Panc1 (cell line): ENCODE measurements at regions not wholly inside any gene's neighbourhood (a gene's known extent, or its start where the extent isn't known, plus 50 kb on each side); places are given as distances from the start of the nearest gene placed in this dataset.
"Not testable (repeated sequence)": the region's sequence is repeated elsewhere in the genome, so short reads cannot be mapped to it uniquely, and the experiment has no call there.

Source experiments
- CTCF ChIP-seq: fragments of 450-650 bp; IDR thresholded peaks from 2 replicates; pipeline ENCODE4 v1.5.1; 2017; ENCODE audit warnings: mild to moderate bottlenecking
- REST ChIP-seq, 2 experiments: IDR thresholded peaks; 2 replicates each; pipeline ENCODE4 v1.6.1; 2011 to 2012; ENCODE audit warnings: low read depth in 2 of 2, control low read depth in 1 of 2, low read length in 1 of 2, mild to moderate bottlenecking in 1 of 2, moderate library complexity in 1 of 2; ENCODE audit not compliant: insufficient read depth in 1 of 2

- TF ChIP-seq CTCF; REST (IDR thresholded peaks at IDR 0.05; ENCODE audit: insufficient read depth in 1 of 2, low read depth in 2 of 2, low read length in 1 of 2): not testable (repeated sequence)
Measured at GRCh38 chr3:22416838-22417446, 665.9 kb upstream of the ZNF385D start.
